Cardiac fibroblast (primary cell): ENCODE measurements at regions not wholly inside any gene's neighbourhood (a gene's known extent, or its start where the extent isn't known, plus 50 kb on each side); places are given as distances from the start of the nearest gene placed in this dataset.

Experiments used
- DNase-seq, 2 donors: peaks; one replicate each; pipeline versions ENCODE4 v3.0.0 to v3.0.0-alpha.2; 2010; ENCODE audit warnings: low read depth in 2 of 2
- H3K4me3 ChIP-seq, 2 donors: replicated peaks in 1 of 2; 1 replicate in 1 of 2; 2 replicates in 1 of 2; pipeline ENCODE4 v1.5.1; 2011; ENCODE audit warnings: low read depth in 2 of 2, low read length in 2 of 2, mild to moderate bottlenecking in 2 of 2, moderate library complexity in 1 of 2
- TF ChIP-seq, protein P1 (sequence below): IDR thresholded peaks from one replicate; pipeline ENCODE4 v1.5.1; 2011; ENCODE audit warnings: low read depth, mild to moderate bottlenecking, low read length, inconsistent platforms

DNA sequence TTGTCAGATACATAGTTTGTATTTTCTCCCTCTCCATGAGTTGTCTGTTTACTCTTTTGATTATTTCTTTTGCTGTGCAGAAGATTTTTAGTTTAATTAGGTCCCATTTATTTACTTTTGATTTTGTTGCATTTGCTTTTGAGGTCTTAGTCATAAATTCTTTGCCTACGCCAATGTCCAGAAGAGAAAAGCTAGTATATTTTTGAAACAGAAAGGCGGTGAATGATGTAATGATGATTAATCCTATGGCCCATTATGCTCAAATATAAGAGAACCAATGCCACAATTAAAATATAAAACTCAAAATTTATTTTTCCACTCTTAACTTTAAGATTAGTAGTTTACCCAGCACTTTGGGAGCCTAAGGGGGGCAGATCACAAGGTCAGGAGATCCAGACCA, 59.8 kb upstream of the SMIM36 start:
- TF ChIP-seq, protein P1, sequence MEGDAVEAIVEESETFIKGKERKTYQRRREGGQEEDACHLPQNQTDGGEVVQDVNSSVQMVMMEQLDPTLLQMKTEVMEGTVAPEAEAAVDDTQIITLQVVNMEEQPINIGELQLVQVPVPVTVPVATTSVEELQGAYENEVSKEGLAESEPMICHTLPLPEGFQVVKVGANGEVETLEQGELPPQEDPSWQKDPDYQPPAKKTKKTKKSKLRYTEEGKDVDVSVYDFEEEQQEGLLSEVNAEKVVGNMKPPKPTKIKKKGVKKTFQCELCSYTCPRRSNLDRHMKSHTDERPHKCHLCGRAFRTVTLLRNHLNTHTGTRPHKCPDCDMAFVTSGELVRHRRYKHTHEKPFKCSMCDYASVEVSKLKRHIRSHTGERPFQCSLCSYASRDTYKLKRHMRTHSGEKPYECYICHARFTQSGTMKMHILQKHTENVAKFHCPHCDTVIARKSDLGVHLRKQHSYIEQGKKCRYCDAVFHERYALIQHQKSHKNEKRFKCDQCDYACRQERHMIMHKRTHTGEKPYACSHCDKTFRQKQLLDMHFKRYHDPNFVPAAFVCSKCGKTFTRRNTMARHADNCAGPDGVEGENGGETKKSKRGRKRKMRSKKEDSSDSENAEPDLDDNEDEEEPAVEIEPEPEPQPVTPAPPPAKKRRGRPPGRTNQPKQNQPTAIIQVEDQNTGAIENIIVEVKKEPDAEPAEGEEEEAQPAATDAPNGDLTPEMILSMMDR = no peak
- peak in 1 of 2 donors; percentile 48 for DNase-seq
- no peak overlapping the region for H3K4me3 ChIP-seq

DNA sequence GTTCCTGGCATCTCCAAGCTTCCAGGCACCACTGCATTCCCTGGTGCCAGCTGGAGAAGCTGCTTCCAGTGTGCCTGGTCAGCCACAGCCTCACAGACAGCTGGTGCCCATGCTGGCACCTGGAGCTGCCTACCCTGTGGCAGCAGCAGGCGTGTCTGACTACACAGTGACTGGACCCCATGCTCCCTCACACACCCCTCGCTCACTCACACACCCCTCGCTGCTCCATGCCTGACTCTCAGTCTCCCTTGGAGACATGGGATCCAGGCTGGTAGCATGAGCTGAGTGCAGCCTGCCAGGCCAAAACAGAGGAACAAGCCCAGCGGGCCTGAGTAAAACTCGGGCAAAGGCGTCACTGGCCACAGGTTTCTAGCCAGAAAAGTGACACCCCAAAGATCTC, 59.1 kb upstream of the SMIM36 start:
- TF ChIP-seq, protein P1 = no peak
- DNase-seq = no peak
- H3K4me3 ChIP-seq = no peak overlapping the region

DNA sequence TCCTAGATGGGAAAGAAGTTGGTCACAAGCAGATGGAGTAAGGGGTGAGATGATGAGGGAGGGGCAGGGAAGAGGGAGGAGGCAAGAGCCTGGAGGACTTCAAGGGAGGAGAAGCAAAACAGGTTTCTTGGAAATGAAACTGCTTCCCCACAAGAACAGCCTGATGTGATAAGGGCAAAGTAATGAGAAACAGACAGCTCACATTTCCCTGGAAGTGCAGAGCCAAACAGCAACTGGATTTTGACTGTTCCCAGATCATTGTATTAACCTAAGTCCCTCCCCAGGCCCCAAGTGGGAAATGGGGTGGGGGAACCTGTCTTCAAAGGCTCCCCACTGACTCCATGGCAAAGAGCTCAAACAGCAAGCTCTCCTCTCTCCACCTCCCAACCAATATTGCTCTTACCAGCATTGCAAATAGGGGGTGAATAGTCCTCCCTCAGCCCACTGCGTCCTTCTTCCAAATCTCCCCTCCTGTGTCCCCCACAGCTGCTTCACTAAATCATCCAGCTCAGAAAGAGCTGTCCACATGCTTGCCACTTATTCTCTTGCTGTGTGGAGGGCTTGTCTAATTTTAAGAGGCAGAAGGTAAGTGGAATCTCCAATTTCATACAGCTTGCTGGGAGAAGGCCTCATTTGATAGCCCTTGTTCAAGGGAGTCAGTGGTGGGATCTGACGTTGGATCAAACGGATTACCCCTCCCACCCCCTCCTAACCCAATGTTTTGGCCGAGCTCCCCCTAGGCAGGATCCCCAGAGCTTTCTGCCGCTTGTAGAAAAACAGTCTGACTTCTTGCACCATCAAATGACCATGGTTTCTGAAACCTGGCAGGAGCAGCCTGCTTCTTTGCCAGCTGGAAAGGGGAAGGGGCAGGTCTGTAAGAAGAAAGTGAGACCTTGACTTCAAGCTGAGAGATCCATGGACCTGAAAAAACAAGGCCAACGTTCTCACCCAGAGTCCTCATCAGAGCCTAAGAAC, 56.3 kb upstream of the SMIM36 start:
- H3K4me3 ChIP-seq = no peak overlapping the region
- TF ChIP-seq, protein P1 = no peak
- peak in 1 of 2 donors; percentile 73 for DNase-seq

DNA sequence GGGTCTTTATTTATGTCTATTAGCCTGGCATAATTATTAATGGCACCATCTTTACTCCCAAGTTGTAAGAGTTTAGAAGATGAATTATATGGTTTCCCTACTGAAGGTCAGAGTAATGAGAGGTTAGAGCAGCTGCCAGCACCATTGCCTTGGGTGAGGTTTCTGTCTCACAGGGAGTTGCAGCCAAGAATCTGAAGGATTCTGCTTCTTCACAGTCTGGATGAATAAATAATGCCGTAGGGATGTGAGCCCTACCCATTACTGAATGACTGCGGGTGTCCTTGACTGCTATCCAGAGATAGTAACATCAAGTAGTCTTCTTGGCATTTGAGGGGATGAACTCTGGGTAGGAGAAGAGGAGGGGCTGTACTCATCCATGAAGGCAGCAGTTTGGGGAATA, 52.8 kb upstream of the SMIM36 start:
- no peak overlapping the region for H3K4me3 ChIP-seq
- DNase-seq = no peak
- TF ChIP-seq, protein P1 = no peak

DNA sequence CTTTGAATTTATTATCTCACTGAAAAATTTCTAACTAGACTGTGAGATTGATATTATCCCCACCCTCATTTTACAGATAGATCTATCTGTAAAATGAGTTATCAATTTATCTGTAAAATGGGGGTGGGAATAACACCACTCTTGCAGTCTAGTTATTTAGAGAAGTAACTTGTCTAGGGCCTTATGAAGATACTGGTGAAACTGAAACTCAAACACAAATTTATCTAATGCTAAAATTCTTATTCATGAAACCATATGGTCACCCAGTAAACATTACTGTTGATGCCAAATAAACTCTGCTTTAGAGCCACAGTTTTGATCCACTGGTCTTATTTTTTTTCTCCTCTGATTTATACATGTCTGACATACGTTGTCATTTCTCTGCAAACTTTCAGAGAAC, 52.1 kb upstream of the SMIM36 start:
- TF ChIP-seq, protein P1 = no peak
- H3K4me3 ChIP-seq = no peak overlapping the region
- DNase-seq = no peak

DNA sequence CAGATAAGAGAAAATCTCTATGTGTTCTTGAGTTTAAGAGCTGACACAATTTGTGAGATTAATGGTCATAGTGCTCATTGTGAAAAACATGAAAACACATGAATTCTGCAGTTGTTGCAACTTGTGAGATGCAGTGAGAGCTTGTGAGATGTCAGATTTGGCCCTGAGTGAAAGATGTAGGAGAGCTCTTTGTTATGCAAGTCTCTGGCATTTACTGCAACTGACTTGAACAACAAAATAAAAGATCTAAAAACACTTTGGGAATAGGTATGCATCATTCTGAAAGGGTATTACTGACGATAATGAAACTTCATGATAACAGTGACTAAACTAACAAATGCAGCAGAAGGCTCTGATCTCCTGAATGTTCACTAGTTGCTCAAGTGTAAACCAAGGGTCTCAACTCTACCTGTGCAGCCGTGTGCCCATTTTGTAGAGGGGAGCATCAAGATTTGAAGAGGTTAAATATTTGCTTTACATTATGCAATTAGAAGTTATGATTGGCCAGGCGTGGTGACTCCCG, 50.8 kb upstream of the SMIM36 start:
- TF ChIP-seq, protein P1 = no peak
- no peak for DNase-seq
- no peak overlapping the region for H3K4me3 ChIP-seq
